ENCODE measurements at regions not wholly inside any gene's neighbourhood (a gene's known extent, or its start where the extent isn't known, plus 50 kb on each side); places are given as distances from the start of the nearest gene placed in this dataset.

- TF ChIP-seq CTCF (IDR thresholded peaks at IDR 0.05) (no peak), POLR2A (IDR thresholded peaks at IDR 0.05) (no peak)
These were observed 127.8 kb downstream of the SOD2 start for GRCh38 chr6:159565181-159565710.
